Thyroid gland (tissue), 4 donors: ENCODE measurements at regions not wholly inside any gene's neighbourhood (a gene's known extent, or its start where the extent isn't known, plus 50 kb on each side); places are given as distances from the start of the nearest gene placed in this dataset.

Source experiments
- POLR2A ChIP-seq, 2 donors: fragments of 450-650 bp; IDR thresholded peaks; one replicate each; pipeline ENCODE4 v1.6.1; 2017; ENCODE audit warnings: antibody characterized with exemption in 2 of 2, mild to moderate bottlenecking in 2 of 2, moderate library complexity in 1 of 2
- TF ChIP-seq, protein P1 (sequence below), 6 experiments: fragments of 200-600 bp in 3 of 6; fragments of 450-650 bp in 3 of 6; sonication (generic) in 3 of 6; IDR thresholded peaks; one replicate each; pipeline ENCODE4 v1.5.1; 2016 to 2019; ENCODE audit warnings: antibody characterized with exemption in 6 of 6, mild to moderate bottlenecking in 2 of 6, inconsistent platforms in 1 of 6, moderate library complexity in 1 of 6

DNA sequence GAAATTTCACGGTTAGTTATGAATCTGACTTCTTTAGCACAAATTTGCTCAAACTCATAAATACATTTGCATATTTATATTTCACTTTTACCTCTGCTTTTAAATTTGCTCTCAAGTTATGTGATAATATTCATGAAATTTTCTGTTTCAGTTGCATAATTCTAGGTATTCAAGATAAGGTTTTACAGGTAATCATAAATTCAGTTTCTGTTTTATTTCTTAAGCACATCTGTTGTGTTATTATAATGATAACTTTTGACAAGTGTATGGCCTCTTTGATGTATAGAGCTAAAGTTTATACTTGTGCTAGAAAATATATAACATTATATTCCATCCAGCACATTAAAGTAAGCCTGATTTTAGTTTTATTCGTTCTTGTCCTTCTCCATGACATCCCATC lies 308.1 kb downstream of the SLC7A11 start:
- no peak for TF ChIP-seq POLR2A (IDR thresholded peaks at IDR 0.05)
- TF ChIP-seq, protein P1, sequence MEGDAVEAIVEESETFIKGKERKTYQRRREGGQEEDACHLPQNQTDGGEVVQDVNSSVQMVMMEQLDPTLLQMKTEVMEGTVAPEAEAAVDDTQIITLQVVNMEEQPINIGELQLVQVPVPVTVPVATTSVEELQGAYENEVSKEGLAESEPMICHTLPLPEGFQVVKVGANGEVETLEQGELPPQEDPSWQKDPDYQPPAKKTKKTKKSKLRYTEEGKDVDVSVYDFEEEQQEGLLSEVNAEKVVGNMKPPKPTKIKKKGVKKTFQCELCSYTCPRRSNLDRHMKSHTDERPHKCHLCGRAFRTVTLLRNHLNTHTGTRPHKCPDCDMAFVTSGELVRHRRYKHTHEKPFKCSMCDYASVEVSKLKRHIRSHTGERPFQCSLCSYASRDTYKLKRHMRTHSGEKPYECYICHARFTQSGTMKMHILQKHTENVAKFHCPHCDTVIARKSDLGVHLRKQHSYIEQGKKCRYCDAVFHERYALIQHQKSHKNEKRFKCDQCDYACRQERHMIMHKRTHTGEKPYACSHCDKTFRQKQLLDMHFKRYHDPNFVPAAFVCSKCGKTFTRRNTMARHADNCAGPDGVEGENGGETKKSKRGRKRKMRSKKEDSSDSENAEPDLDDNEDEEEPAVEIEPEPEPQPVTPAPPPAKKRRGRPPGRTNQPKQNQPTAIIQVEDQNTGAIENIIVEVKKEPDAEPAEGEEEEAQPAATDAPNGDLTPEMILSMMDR (IDR thresholded peaks at IDR 0.05): no peak
